Activated CD4-positive, alpha-beta memory T cell treated with anti-CD3 and anti-CD28 coated beads, Interleukin-2, amount 10 ng/mL, durations not matched to agents 7 days and 5 days (primary cell): ENCODE measurements at regions not wholly inside any gene's neighbourhood (a gene's known extent, or its start where the extent isn't known, plus 50 kb on each side); places are given as distances from the start of the nearest gene placed in this dataset.

Experiments
- CTCF ChIA-PET: fragments of 350-600 bp; sonication (Branson Sonifier 250); formaldehyde crosslinking; loops from one replicate; lab custom pipeline; 2021; ENCODE audit warnings: antibody characterized with exemption, inconsistent platforms; lab: Charles Lee
- POLR2A ChIA-PET: fragments of 350-600 bp; sonication (Branson Sonifier 250); formaldehyde crosslinking; loops from one replicate; lab custom pipeline; 2021; ENCODE audit warnings: antibody characterized with exemption; lab: Charles Lee
- DNase-seq: peaks from one replicate; pipeline ENCODE4 v3.0.0-alpha.2; 2020
- H3K27ac Mint-ChIP-seq: one replicate; pipeline ENCODE4 v1.8.0; 2021; ENCODE audit warnings: mild to moderate bottlenecking, mixed read lengths
- H3K27me3 Mint-ChIP-seq: one replicate; pipeline ENCODE4 v1.8.0; 2021; ENCODE audit warnings: mixed read lengths
- H3K36me3 Mint-ChIP-seq: one replicate; pipeline ENCODE4 v1.8.0; 2021; ENCODE audit warnings: low read depth, mixed read lengths
- H3K4me1 Mint-ChIP-seq: one replicate; pipeline ENCODE4 v1.8.0; 2021; ENCODE audit warnings: mixed read lengths
- H3K4me3 Mint-ChIP-seq: one replicate; pipeline ENCODE4 v1.8.0; 2021; ENCODE audit warnings: mild to moderate bottlenecking, mixed read lengths
- H3K9me3 Mint-ChIP-seq: one replicate; pipeline ENCODE4 v1.8.0; 2021; ENCODE audit warnings: mixed read lengths

GRCh38 chr10:35854661-35855060 is 212.6 kb upstream of the FZD8 start:
- Mint-ChIP-seq H3K4me3 (no peak overlapping the region), H3K4me1 (no peaks in the 10 kb centered on the region), H3K9me3 (peaks cover 6% of the 10 kb centered on the region), H3K27ac (no peak overlapping the region), H3K27me3 (no peaks in the 10 kb centered on the region), H3K36me3 (no peaks in the 10 kb centered on the region)
- POLR2A ChIA-PET, result no interaction called here
- no peak for DNase-seq
- CTCF ChIA-PET, result no interaction called here

- no peak for DNase-seq
- CTCF ChIA-PET, result interaction anchor here (0.7 kb wide), 1 partner anchor 987 kb away, joined by 3 read pairs; no protein-coding TSS in a partner anchor
- Mint-ChIP-seq H3K27ac (no peak overlapping the region), H3K36me3 (no peaks in the 10 kb centered on the region), H3K4me3 (no peak overlapping the region), H3K27me3 (no peaks in the 10 kb centered on the region), H3K4me1 (no peaks in the 10 kb centered on the region), H3K9me3 (peaks cover 3% of the 10 kb centered on the region)
- POLR2A ChIA-PET, result no interaction called here
These were observed 210.6 kb upstream of the FZD8 start for GRCh38 chr10:35852721-35853120.

DNA sequence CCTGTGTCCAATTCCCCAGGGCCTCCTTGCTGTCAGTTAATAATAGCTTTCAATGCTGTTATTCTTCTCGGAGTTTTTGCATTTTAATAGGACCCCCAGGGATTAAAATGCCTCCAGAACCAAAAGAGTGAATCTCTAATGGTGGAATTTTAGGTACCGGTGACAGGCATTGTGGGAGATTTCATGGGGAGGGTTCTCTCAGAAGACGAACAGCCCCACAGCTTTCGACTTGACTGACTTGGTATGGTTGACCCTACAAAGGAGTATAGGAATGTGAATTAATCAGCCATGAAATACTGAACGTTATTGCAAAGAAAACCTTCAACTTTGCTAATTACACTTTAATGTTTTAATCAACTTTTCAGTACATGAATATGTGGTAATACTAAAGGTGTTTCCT is 206.3 kb upstream of the FZD8 start:
- Mint-ChIP-seq H3K36me3 (no peaks in the 10 kb centered on the region), H3K4me3 (no peak overlapping the region), H3K4me1 (no peaks in the 10 kb centered on the region), H3K27me3 (no peaks in the 10 kb centered on the region), H3K27ac (no peak overlapping the region), H3K9me3 (no peaks in the 10 kb centered on the region)
- ChIA-PET POLR2A (no interaction called here), CTCF (no interaction called here)
- DNase-seq, result no peak

GRCh38 chr10:35844686-35845085 is 202.6 kb upstream of the FZD8 start:
- no peaks in the 10 kb centered on the region for H3K4me1 Mint-ChIP-seq
- no peak overlapping the region for H3K27ac Mint-ChIP-seq
- H3K9me3 Mint-ChIP-seq, result no peaks in the 10 kb centered on the region
- no peak overlapping the region for H3K4me3 Mint-ChIP-seq
- DNase-seq, result no peak
- POLR2A ChIA-PET, result no interaction called here
- no peaks in the 10 kb centered on the region for H3K27me3 Mint-ChIP-seq
- CTCF ChIA-PET, result no interaction called here
- H3K36me3 Mint-ChIP-seq, result no peaks in the 10 kb centered on the region

GRCh38 chr10:35843524-35844181 is 201.6 kb upstream of the FZD8 start:
- POLR2A ChIA-PET, result no interaction called here

DNA sequence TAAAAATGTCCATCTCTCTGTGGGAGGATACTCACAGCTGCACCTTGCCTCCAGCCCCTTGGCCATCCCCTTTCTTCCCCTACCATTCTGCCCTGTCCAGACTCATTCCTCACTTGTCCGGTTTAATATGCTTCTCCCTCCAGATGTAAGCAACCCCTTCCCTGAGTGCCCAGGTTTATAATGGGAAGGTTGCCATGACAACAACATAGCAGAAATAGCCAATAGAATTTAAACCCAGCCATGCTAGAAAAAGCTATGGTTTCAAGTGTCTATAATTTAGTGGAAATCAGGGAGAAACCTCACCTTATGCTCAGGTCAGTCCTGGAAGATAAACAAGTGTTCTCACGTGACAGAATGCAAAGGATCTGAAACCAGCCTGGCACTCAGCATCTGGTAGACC is 196.0 kb upstream of the FZD8 start:
- no peak for DNase-seq
- H3K27me3 Mint-ChIP-seq, result no peaks in the 10 kb centered on the region
- H3K36me3 Mint-ChIP-seq, result no peaks in the 10 kb centered on the region
- ChIA-PET POLR2A (no interaction called here), CTCF (no interaction called here)
- H3K27ac Mint-ChIP-seq, result no peak overlapping the region
- H3K4me3 Mint-ChIP-seq, result no peak overlapping the region
- no peaks in the 10 kb centered on the region for H3K9me3 Mint-ChIP-seq
- H3K4me1 Mint-ChIP-seq, result no peaks in the 10 kb centered on the region

More at GRCh38 chr10:35843524-35844181, 201.6 kb upstream of the FZD8 start:
- no peak overlapping the region for H3K27ac Mint-ChIP-seq
- CTCF ChIA-PET, result no interaction called here
- H3K36me3 Mint-ChIP-seq, result no peaks in the 10 kb centered on the region
- H3K27me3 Mint-ChIP-seq, result no peaks in the 10 kb centered on the region
- H3K4me3 Mint-ChIP-seq, result no peak overlapping the region
- H3K4me1 Mint-ChIP-seq, result no peaks in the 10 kb centered on the region
- H3K9me3 Mint-ChIP-seq, result no peaks in the 10 kb centered on the region
- DNase-seq, result no peak

DNA sequence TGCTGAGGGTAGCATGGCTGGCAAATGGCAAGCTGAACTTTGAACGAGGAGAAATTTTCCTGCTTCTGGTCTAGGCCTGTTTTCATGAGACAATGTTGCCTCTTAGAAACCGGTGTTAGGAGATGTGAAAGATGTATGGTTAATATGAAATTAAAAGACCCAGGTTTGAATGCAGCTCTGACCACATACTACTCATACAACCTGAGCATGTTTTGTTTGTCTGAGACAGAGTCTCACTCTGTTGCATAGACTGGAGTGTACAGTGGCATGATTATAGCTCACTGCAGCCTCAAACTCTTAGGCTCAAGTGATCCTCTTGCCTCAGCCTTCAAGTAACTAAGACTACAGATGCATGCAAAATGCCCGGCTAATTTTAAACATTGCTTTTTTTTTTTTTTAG is 193.4 kb upstream of the FZD8 start:
- CTCF ChIA-PET, result no interaction called here

DNA sequence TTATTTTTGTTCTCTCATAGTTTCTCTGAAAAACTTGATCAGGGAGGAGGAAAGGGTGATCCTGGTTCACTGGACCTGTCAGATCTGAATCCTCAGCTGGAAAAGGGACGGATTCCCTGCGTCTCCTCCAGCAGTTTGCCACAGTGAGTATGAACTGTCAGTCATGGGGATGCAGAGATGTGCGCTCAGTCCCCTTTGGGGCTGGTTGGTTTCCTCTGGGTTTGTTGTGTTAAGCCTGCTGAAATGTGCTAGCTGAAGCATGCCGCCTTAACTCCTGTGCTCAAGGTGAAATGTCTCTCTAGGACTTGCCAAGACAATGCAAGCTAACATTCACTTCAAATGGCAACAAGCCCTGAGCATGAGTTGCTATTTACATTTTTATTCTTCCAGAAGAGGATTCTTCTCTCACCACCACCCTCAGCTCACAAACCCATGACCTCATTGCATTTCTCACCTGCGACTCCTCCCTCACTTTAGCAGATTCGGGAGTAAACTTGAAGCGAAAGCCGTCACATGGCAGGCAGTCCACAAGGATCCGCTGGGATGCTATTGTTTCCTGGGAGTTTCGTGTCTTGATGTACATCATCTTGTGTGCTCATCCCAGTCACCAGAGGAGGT is 192.9 kb upstream of the FZD8 start:
- Mint-ChIP-seq H3K9me3 (peaks cover 6% of the 10 kb centered on the region), H3K27ac (no peak overlapping the region), H3K36me3 (no peaks in the 10 kb centered on the region), H3K27me3 (no peaks in the 10 kb centered on the region), H3K4me3 (no peak overlapping the region), H3K4me1 (no peaks in the 10 kb centered on the region)
- CTCF ChIA-PET, result no interaction called here
- DNase-seq, result no peak
- POLR2A ChIA-PET, result no interaction called here

More for the DNA sequence above, 193.4 kb upstream of the FZD8 start:
- peaks cover 6% of the 10 kb centered on the region for H3K9me3 Mint-ChIP-seq
- no peak overlapping the region for H3K27ac Mint-ChIP-seq
- no peak for DNase-seq
- POLR2A ChIA-PET, result no interaction called here
- H3K4me3 Mint-ChIP-seq, result no peak overlapping the region
- no peaks in the 10 kb centered on the region for H3K4me1 Mint-ChIP-seq
- no peaks in the 10 kb centered on the region for H3K36me3 Mint-ChIP-seq
- H3K27me3 Mint-ChIP-seq, result no peaks in the 10 kb centered on the region

DNA sequence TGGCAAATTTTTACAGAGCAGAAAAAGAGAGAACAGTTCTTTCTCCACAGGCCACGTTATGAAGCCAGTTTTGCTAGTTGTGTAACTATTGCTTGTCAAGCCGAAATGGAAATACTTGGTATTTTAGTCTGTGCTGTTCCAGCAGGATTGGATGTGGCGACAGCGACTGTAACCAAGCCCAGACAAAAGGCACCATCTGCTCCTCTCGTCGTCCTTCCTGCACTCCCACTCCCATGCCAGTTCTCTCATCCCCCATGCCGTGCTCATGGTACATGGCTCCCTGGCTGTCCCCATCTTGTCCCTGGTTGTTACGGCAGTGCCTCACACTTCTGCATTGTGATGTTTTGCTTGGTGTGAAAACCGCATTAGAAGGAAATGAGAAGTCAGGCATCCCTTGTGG is 185.7 kb upstream of the FZD8 start:
- POLR2A ChIA-PET, result no interaction called here
- DNase-seq, result no peak
- no peaks in the 10 kb centered on the region for H3K4me1 Mint-ChIP-seq
- H3K27ac Mint-ChIP-seq, result no peak overlapping the region
- H3K4me3 Mint-ChIP-seq, result no peak overlapping the region
- peaks cover 6% of the 10 kb centered on the region for H3K9me3 Mint-ChIP-seq
- no peaks in the 10 kb centered on the region for H3K27me3 Mint-ChIP-seq
- CTCF ChIA-PET, result no interaction called here
- no peaks in the 10 kb centered on the region for H3K36me3 Mint-ChIP-seq

DNA sequence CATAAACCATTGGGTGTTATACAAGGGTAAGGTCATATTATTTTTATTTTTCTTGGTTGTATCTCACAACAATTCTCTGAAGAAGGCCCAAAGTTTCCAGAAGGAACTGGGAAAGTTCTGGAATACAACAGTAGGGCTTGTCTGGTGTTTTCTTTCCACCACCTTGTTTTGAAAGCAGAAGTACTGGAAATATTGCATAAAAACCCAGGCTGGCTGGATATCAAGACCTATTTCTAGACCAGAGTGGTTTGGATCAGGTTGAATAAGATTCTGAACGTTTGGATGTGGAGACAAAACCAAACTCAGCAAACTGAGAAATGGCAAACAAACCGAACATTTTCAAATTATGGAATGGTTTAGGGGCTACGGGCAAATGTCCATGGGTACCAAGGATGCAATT is 182.6 kb upstream of the FZD8 start:
- CTCF ChIA-PET, result no interaction called here
- no peak for DNase-seq
- Mint-ChIP-seq H3K4me3 (no peak overlapping the region), H3K36me3 (no peaks in the 10 kb centered on the region), H3K9me3 (no peaks in the 10 kb centered on the region), H3K27me3 (no peaks in the 10 kb centered on the region), H3K27ac (no peak overlapping the region), H3K4me1 (no peaks in the 10 kb centered on the region)
- POLR2A ChIA-PET, result no interaction called here

DNA sequence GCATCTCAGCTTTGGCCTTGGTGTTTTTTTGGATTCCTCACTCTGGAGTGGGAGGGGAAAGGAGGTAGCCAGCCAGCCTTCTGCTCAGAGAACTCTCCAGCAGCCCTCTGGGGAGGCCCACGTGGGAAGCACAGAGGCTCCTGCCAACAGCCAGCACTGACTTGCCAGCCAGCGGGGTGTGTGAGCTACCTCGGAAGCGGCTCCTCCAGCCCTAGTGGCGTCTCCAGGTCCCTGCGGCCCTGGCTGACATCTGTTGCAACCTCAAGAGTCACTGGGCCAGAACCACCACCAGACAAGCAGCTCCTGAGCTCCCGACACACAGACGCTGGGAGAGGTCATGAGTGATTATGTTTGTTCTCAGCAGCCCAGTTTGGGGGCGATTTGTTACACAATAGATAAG is 180.2 kb upstream of the FZD8 start:
- no peaks in the 10 kb centered on the region for H3K36me3 Mint-ChIP-seq
- ChIA-PET CTCF (no interaction called here), POLR2A (no interaction called here)
- DNase-seq, result no peak
- H3K4me1 Mint-ChIP-seq, result no peaks in the 10 kb centered on the region
- H3K27me3 Mint-ChIP-seq, result no peaks in the 10 kb centered on the region
- no peaks in the 10 kb centered on the region for H3K9me3 Mint-ChIP-seq
- no peak overlapping the region for H3K4me3 Mint-ChIP-seq
- no peak overlapping the region for H3K27ac Mint-ChIP-seq

- ChIA-PET CTCF (no interaction called here), POLR2A (no interaction called here)
- no peaks in the 10 kb centered on the region for H3K27me3 Mint-ChIP-seq
- H3K36me3 Mint-ChIP-seq, result no peaks in the 10 kb centered on the region
- H3K9me3 Mint-ChIP-seq, result no peaks in the 10 kb centered on the region
- H3K27ac Mint-ChIP-seq, result no peak overlapping the region
- H3K4me3 Mint-ChIP-seq, result no peak overlapping the region
- H3K4me1 Mint-ChIP-seq, result no peaks in the 10 kb centered on the region
- DNase-seq, result no peak
These were observed 179.3 kb upstream of the FZD8 start for GRCh38 chr10:35821339-35821911.

- POLR2A ChIA-PET, result no interaction called here
- Mint-ChIP-seq H3K4me1 (no peaks in the 10 kb centered on the region), H3K27me3 (no peaks in the 10 kb centered on the region), H3K9me3 (peaks cover 4% of the 10 kb centered on the region), H3K4me3 (no peak overlapping the region), H3K27ac (no peak overlapping the region), H3K36me3 (no peaks in the 10 kb centered on the region)
- CTCF ChIA-PET, result no interaction called here
- no peak for DNase-seq
These were observed 177.6 kb upstream of the FZD8 start for GRCh38 chr10:35819736-35820135.

GRCh38 chr10:35819011-35819410 is 176.9 kb upstream of the FZD8 start:
- no peaks in the 10 kb centered on the region for H3K27me3 Mint-ChIP-seq
- no peaks in the 10 kb centered on the region for H3K4me1 Mint-ChIP-seq
- peaks cover 6% of the 10 kb centered on the region for H3K9me3 Mint-ChIP-seq
- no peaks in the 10 kb centered on the region for H3K36me3 Mint-ChIP-seq
- ChIA-PET POLR2A (no interaction called here), CTCF (no interaction called here)
- H3K27ac Mint-ChIP-seq, result no peak overlapping the region
- H3K4me3 Mint-ChIP-seq, result no peak overlapping the region
- no peak for DNase-seq
